IMR-90 (cell line): ENCODE measurements at regions not wholly inside any gene's neighbourhood (a gene's known extent, or its start where the extent isn't known, plus 50 kb on each side); places are given as distances from the start of the nearest gene placed in this dataset.

Source experiments
- ATAC-seq: fragments of 200-7000 bp; cut with Tn5 transposase; 2 replicates; pipeline ENCODE4 v1.9.1; 2020; ENCODE audit warnings: low read depth, mild to moderate bottlenecking, moderate library complexity
- BruUV-seq: library from RNA; stranded (reverse); fragments of 400-500 nt; replicated peaks from 2 replicates; lab custom pipeline; 2021; lab: Mats Ljungman, UMichigan
- CTCF ChIA-PET: fragments of 300-600 bp; formaldehyde crosslinking; extraction: SDS; loops from one replicate; lab custom pipeline; 2021; ENCODE audit warnings: antibody characterized with exemption; lab: Yijun Ruan, JAX
- POLR2A ChIA-PET: fragments of 300-600 bp; sonication (Branson Sonifier 250); formaldehyde crosslinking; loops from one replicate; lab custom pipeline; 2022; ENCODE audit warnings: antibody characterized with exemption; ENCODE audit not compliant: unreplicated experiment; lab: Charles Lee
- DNase-seq: peaks from one replicate; pipeline ENCODE4 v3.0.0; 2013
- H2AFZ ChIP-seq: replicated peaks from 2 replicates; pipeline ENCODE3; 2013; ENCODE audit warnings: low read length, mild to moderate bottlenecking; ENCODE audit not compliant: poor library complexity
- H2AK5ac ChIP-seq: 2 replicates; pipeline ENCODE4 v1.6.1; 2013; ENCODE audit warnings: low read depth, low read length, inconsistent platforms
- H2AK9ac ChIP-seq: replicated peaks from 2 replicates; pipeline ENCODE3; 2013; ENCODE audit warnings: mild to moderate bottlenecking, low read depth, low read length, moderate library complexity; ENCODE audit not compliant: poor library complexity
- H2BK120ac ChIP-seq: 2 replicates; pipeline ENCODE4 v1.6.1; 2013; ENCODE audit warnings: low read depth, low read length, inconsistent platforms
- H2BK15ac ChIP-seq: 3 replicates; pipeline ENCODE4 v1.6.1; 2013; ENCODE audit warnings: low read depth, low read length, inconsistent platforms
- H2BK20ac ChIP-seq: 2 replicates; pipeline ENCODE4 v1.6.1; 2013; ENCODE audit warnings: low read depth, mild to moderate bottlenecking, inconsistent platforms, low read length, moderate library complexity
- H2BK5ac ChIP-seq: 2 replicates; pipeline ENCODE4 v1.6.1; 2013; ENCODE audit warnings: mild to moderate bottlenecking, low read depth, low read length, inconsistent platforms; ENCODE audit not compliant: poor library complexity, severe bottlenecking
- H3K14ac ChIP-seq: replicated peaks from 2 replicates; pipeline ENCODE4 v1.6.1; 2013; ENCODE audit warnings: low read depth, low read length, inconsistent platforms
- H3K18ac ChIP-seq: 2 replicates; pipeline ENCODE4 v1.6.1; 2013; ENCODE audit warnings: low read depth, low read length, control low read depth
- H3K23ac ChIP-seq: 2 replicates; pipeline ENCODE4 v1.6.1; 2013; ENCODE audit warnings: low read depth, low read length, inconsistent platforms
- H3K27ac ChIP-seq: 2 replicates; pipeline ENCODE4 v1.5.1; 2013; ENCODE audit warnings: mild to moderate bottlenecking, control low read depth, low read length; ENCODE audit not compliant: insufficient read depth
- H3K27me3 ChIP-seq: 2 replicates; pipeline ENCODE4 v1.6.1; 2013; ENCODE audit warnings: low read length; ENCODE audit not compliant: control insufficient read depth, insufficient read depth
- H3K36me3 ChIP-seq: 2 replicates; pipeline ENCODE4 v1.6.1; 2013; ENCODE audit warnings: low read length, mixed read lengths; ENCODE audit not compliant: control insufficient read depth, insufficient read depth
- H3K4ac ChIP-seq: 2 replicates; pipeline ENCODE4 v1.6.1; 2013; ENCODE audit warnings: low read depth, low read length, inconsistent platforms
- H3K4me1 ChIP-seq: 2 replicates; pipeline ENCODE4 v1.6.1; 2013; ENCODE audit warnings: low read length, mixed read lengths; ENCODE audit not compliant: control insufficient read depth, insufficient read depth
- H3K4me2 ChIP-seq: 2 replicates; pipeline ENCODE4 v1.6.1; 2013; ENCODE audit warnings: low read depth, mild to moderate bottlenecking, control low read depth, low read length, moderate library complexity
- H3K4me3 ChIP-seq: 2 replicates; pipeline ENCODE4 v1.5.1; 2013; ENCODE audit warnings: low read depth, mild to moderate bottlenecking, control low read depth, low read length, moderate library complexity; ENCODE audit not compliant: insufficient read depth
- H3K56ac ChIP-seq: 2 replicates; pipeline ENCODE4 v1.6.1; 2013; ENCODE audit warnings: low read length, inconsistent platforms; ENCODE audit not compliant: insufficient read depth; ENCODE audit errors: extremely low read depth
- H3K79me1 ChIP-seq, 2 experiments: 2 replicates each; pipeline ENCODE4 v1.6.1; 2013; ENCODE audit warnings: low read length in 2 of 2, inconsistent platforms in 1 of 2, low read depth in 1 of 2
- H3K9ac ChIP-seq: 2 replicates; pipeline ENCODE4 v1.6.1; 2013; ENCODE audit warnings: low read depth, low read length, control low read depth
- H3K9me1 ChIP-seq: 2 replicates; pipeline ENCODE4 v1.6.1; 2013; ENCODE audit warnings: low read length, inconsistent platforms; ENCODE audit not compliant: insufficient read depth
- H3K9me3 ChIP-seq: 2 replicates; pipeline ENCODE4 v1.6.1; 2013; ENCODE audit warnings: low read length; ENCODE audit not compliant: control insufficient read depth, insufficient read depth
- H4K20me1 ChIP-seq: 2 replicates; pipeline ENCODE4 v1.6.1; 2013; ENCODE audit warnings: low read length, inconsistent platforms; ENCODE audit not compliant: insufficient read depth
- H4K5ac ChIP-seq: 2 replicates; pipeline ENCODE4 v1.6.1; 2013; ENCODE audit warnings: mild to moderate bottlenecking, low read depth, low read length, control low read depth
- H4K8ac ChIP-seq, 2 experiments: 2 replicates each; pipeline ENCODE4 v1.6.1; 2013; ENCODE audit warnings: low read depth in 2 of 2, low read length in 2 of 2, control low read depth in 1 of 2, inconsistent platforms in 1 of 2
- H4K91ac ChIP-seq: 2 replicates; pipeline ENCODE4 v1.6.1; 2013; ENCODE audit warnings: low read depth, low read length, inconsistent platforms; ENCODE audit not compliant: insufficient read depth
- BHLHE40 ChIP-seq: fragments of 150-350 bp; IDR thresholded peaks from 2 replicates; pipeline ENCODE4 v1.6.1; 2016; ENCODE audit warnings: mild to moderate bottlenecking, low read depth, low read length
- CHD1 ChIP-seq: IDR thresholded peaks from 2 replicates; pipeline ENCODE4 v1.6.1; 2012; ENCODE audit warnings: low read depth, low read length, improper control_type of control experiment
- CTCF ChIP-seq: conservative IDR thresholded peaks from 2 replicates; pipeline ENCODE4 v1.5.1; 2012; ENCODE audit warnings: mild to moderate bottlenecking, low read depth, low read length, improper control_type of control experiment
- ELK1 ChIP-seq: fragments of 150-350 bp; IDR thresholded peaks from 2 replicates; pipeline ENCODE4 v1.6.1; 2016; ENCODE audit warnings: low read depth, mild to moderate bottlenecking, low read length, moderate library complexity, borderline replicate concordance
- FOS ChIP-seq: fragments of 150-350 bp; IDR thresholded peaks from 2 replicates; pipeline ENCODE4 v1.6.1; 2016; ENCODE audit warnings: low read depth, low read length
- MAFK ChIP-seq: IDR thresholded peaks from 2 replicates; pipeline ENCODE4 v1.6.1; 2012; ENCODE audit warnings: low read depth, low read length, improper control_type of control experiment
- MAZ ChIP-seq: IDR thresholded peaks from 2 replicates; pipeline ENCODE4 v1.6.1; 2012; ENCODE audit warnings: low read depth, mild to moderate bottlenecking, low read length, improper control_type of control experiment, moderate library complexity, borderline replicate concordance
- MXI1 ChIP-seq: IDR thresholded peaks from 2 replicates; pipeline ENCODE4 v1.6.1; 2012; ENCODE audit warnings: low read depth, mild to moderate bottlenecking, low read length, moderate library complexity, borderline replicate concordance
- NFE2L2 ChIP-seq: fragments of 150-350 bp; IDR thresholded peaks from 2 replicates; pipeline ENCODE4 v1.6.1; 2016; ENCODE audit warnings: low read depth, mild to moderate bottlenecking, low read length
- POLR2A ChIP-seq: IDR thresholded peaks from 2 replicates; pipeline ENCODE4 v1.6.1; 2012; ENCODE audit warnings: mild to moderate bottlenecking, low read depth, low read length
- RAD21 ChIP-seq: IDR thresholded peaks from 2 replicates; pipeline ENCODE4 v1.6.1; 2012; ENCODE audit warnings: low read length, improper control_type of control experiment
- RCOR1 ChIP-seq: IDR thresholded peaks from 2 replicates; pipeline ENCODE4 v1.6.1; 2012; ENCODE audit warnings: mild to moderate bottlenecking, low read length, improper control_type of control experiment; ENCODE audit not compliant: insufficient replicate concordance
- RFX5 ChIP-seq: IDR thresholded peaks from 2 replicates; pipeline ENCODE4 v1.8.0; 2012; ENCODE audit warnings: low read depth, mild to moderate bottlenecking, low read length, moderate library complexity
- SMC3 ChIP-seq: fragments of 150-350 bp; IDR thresholded peaks from 2 replicates; pipeline ENCODE4 v1.6.1; 2016; ENCODE audit warnings: low read depth, mild to moderate bottlenecking, antibody characterized with exemption, low read length, moderate library complexity
- WGBS, 2 experiments: methylation state at CpG; one replicate each; pipeline versions ENCODE4 v1.1.5 to v1.1.7; 2013; ENCODE audit warnings: missing lambda C conversion rate in 2 of 2; ENCODE audit not compliant: insufficient read length in 1 of 2; ENCODE audit errors: extremely low coverage in 2 of 2; 5-methylcytosine and 5-hydroxymethylcytosine counted together
- dilution Hi-C: fragments of 300-500 bp; cut with HindIII; formaldehyde crosslinking; loops from one replicate; pipeline ENCODE4 v1.14.3; 2018; ENCODE audit warnings: low sequenced_read_pairs; ENCODE audit not compliant: unreplicated experiment
- in situ Hi-C: fragments of 300-500 bp; cut with MboI; formaldehyde crosslinking; loops from 3 replicates; pipeline ENCODE4 v1.14.3; 2019; ENCODE audit warnings: low sequenced_read_pairs, inconsistent platforms, mixed read lengths
- intact Hi-C: fragments of 100-400 bp; cut with micrococcal nuclease; formaldehyde crosslinking; loops from 2 replicates; pipeline ENCODE4 v1.10.0; 2022
- TF ChIP-seq, protein P1 (sequence below): fragments of 150-350 bp; IDR thresholded peaks from 2 replicates; pipeline ENCODE4 v1.6.1; 2017; ENCODE audit warnings: mild to moderate bottlenecking, antibody characterized with exemption, low read length, low read depth

DNA sequence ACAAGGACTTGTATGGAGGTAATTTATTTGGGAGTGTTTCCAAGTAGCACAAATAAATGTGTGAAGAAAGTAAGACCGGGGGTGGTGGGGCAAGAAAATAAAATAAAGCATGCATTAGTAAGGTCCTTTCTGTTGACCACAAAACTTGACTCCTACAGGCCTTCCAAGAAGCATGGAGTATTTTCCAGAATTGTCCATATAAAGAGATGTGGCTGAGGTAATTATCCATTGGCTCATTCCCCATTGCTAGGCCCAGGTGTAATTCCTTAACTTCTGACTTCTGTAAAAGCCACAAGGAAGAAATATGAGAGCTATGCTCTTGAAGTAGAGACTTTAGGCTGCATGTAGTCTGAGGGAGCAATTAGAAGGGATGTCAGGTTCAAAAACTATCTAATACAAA is 430.5 kb upstream of the PABPC4L start:
- WGBS, 2 experiments: no CpG with 5 or more reads among the region's 1 CpG
- H2BK5ac ChIP-seq: no peak overlapping the region

More for the DNA sequence above, 430.5 kb upstream of the PABPC4L start:
- no peak overlapping the region for H4K5ac ChIP-seq
- H3K4ac ChIP-seq: no peak overlapping the region
- POLR2A ChIA-PET: no interaction called here
- no peak for ATAC-seq
- no peak overlapping the region for H2BK20ac ChIP-seq
- CTCF ChIA-PET: no interaction called here
- no peak overlapping the region for H3K23ac ChIP-seq
- H3K27ac ChIP-seq: no peak overlapping the region
- BruUV-seq: no TSS peak
- no peaks in the 10 kb centered on the region for H3K27me3 ChIP-seq
- no peak overlapping the region for H4K91ac ChIP-seq
- no peak overlapping the region for H3K4me2 ChIP-seq
- H3K9ac ChIP-seq: no peak overlapping the region
- H3K4me3 ChIP-seq: no peak overlapping the region
- H2BK120ac ChIP-seq: no peak overlapping the region
- TF ChIP-seq RFX5 (no peak), MAFK (no peak), BHLHE40 (no peak), RAD21 (no peak), NFE2L2 (no peak), FOS (no peak), MXI1 (no peak), MAZ (no peak), CTCF (no peak), SMC3 (no peak), RCOR1 (no peak), CHD1 (no peak), POLR2A (no peak), ELK1 (no peak)
- TF ChIP-seq, protein P1, sequence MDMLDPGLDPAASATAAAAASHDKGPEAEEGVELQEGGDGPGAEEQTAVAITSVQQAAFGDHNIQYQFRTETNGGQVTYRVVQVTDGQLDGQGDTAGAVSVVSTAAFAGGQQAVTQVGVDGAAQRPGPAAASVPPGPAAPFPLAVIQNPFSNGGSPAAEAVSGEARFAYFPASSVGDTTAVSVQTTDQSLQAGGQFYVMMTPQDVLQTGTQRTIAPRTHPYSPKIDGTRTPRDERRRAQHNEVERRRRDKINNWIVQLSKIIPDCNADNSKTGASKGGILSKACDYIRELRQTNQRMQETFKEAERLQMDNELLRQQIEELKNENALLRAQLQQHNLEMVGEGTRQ: no peak
- no peak overlapping the region for H3K18ac ChIP-seq
- H2AFZ ChIP-seq: no peak overlapping the region
- no peaks in the 10 kb centered on the region for H3K79me1 ChIP-seq
- no peak overlapping the region for H3K56ac ChIP-seq
- intact Hi-C loops (no loop called here), dilution Hi-C loops (no loop called here), in situ Hi-C loops (no loop called here)
- no peak overlapping the region for H4K8ac ChIP-seq
- H4K20me1 ChIP-seq: no peaks in the 10 kb centered on the region
- no peaks in the 10 kb centered on the region for H3K4me1 ChIP-seq
- no peak overlapping the region for H2AK5ac ChIP-seq
- H3K9me1 ChIP-seq: no peaks in the 10 kb centered on the region
- no peak overlapping the region for H2BK15ac ChIP-seq
- H3K14ac ChIP-seq: no peak overlapping the region
- no peak for DNase-seq
- H2AK9ac ChIP-seq: no peak overlapping the region
- H3K36me3 ChIP-seq: no peaks in the 10 kb centered on the region
- no peaks in the 10 kb centered on the region for H3K9me3 ChIP-seq
